OCI-LY1 (cell line): ENCODE measurements at regions not wholly inside any gene's neighbourhood (a gene's known extent, or its start where the extent isn't known, plus 50 kb on each side); places are given as distances from the start of the nearest gene placed in this dataset.

ENCODE experiments used
- EZH2 ChIP-seq: fragments of 200-600 bp; sonication (generic), shearing (Covaris generic); IDR thresholded peaks from 2 replicates; pipeline ENCODE4 v1.8.0; 2017; ENCODE audit warnings: borderline replicate concordance, mixed run types, mild to moderate bottlenecking, antibody characterized with exemption, low read length, moderate library complexity, mixed read lengths
- TF ChIP-seq, protein P1 (sequence below): fragments of 200-600 bp; sonication (generic), shearing (Covaris generic); IDR thresholded peaks from 2 replicates; pipeline ENCODE4 v1.5.1; 2017; ENCODE audit warnings: mild to moderate bottlenecking, antibody characterized with exemption, low read length, moderate library complexity, mixed read lengths

DNA sequence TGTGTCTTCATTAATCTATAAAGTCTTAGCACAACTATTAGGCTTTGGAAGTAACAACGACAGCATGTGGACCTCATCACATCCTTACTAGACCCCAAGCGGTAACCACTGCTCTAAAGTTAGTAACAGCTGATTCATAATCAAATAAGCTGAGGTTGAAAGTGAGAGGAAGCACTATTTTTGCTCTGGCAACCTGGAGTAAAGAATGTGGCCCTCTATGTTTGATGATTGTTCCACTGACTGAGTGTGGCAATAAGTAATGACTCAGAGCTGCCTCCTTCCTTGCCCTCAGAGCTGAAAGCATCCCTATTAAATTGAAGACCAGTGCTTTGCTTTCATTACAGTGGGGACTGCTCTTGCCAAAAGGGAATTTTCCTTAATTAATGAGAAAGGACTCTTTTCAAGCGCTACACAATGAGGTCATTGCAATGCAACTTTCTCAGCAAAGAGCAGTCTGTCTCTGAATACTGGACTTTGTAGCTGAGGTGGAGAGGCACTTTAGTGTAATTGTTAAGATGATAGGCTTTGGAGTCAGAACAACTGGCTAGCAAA lies 906.1 kb upstream of the RAG2 start:
- TF ChIP-seq, protein P1, sequence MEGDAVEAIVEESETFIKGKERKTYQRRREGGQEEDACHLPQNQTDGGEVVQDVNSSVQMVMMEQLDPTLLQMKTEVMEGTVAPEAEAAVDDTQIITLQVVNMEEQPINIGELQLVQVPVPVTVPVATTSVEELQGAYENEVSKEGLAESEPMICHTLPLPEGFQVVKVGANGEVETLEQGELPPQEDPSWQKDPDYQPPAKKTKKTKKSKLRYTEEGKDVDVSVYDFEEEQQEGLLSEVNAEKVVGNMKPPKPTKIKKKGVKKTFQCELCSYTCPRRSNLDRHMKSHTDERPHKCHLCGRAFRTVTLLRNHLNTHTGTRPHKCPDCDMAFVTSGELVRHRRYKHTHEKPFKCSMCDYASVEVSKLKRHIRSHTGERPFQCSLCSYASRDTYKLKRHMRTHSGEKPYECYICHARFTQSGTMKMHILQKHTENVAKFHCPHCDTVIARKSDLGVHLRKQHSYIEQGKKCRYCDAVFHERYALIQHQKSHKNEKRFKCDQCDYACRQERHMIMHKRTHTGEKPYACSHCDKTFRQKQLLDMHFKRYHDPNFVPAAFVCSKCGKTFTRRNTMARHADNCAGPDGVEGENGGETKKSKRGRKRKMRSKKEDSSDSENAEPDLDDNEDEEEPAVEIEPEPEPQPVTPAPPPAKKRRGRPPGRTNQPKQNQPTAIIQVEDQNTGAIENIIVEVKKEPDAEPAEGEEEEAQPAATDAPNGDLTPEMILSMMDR: no peak
- no peak for TF ChIP-seq EZH2
